Ishikawa (cell line): ENCODE measurements at regions not wholly inside any gene's neighbourhood (a gene's known extent, or its start where the extent isn't known, plus 50 kb on each side); places are given as distances from the start of the nearest gene placed in this dataset.

ENCODE experiments used
- CEBPB ChIP-seq: IDR thresholded peaks from 2 replicates; pipeline ENCODE4 v1.6.1; 2012
- CREB1 ChIP-seq: IDR thresholded peaks from 2 replicates; pipeline ENCODE4 v1.6.1; 2012; ENCODE audit warnings: low read depth
- EGR1 ChIP-seq: IDR thresholded peaks from 2 replicates; pipeline ENCODE4 v1.6.1; 2012
- EP300 ChIP-seq: IDR thresholded peaks from 2 replicates; pipeline ENCODE4 v1.6.1; 2012; ENCODE audit warnings: borderline replicate concordance
- FOXM1 ChIP-seq: IDR thresholded peaks from 2 replicates; pipeline ENCODE4 v1.6.1; 2012; ENCODE audit warnings: low read depth, borderline replicate concordance
- MAX ChIP-seq: IDR thresholded peaks from 2 replicates; pipeline ENCODE4 v1.6.1; 2012
- NFIC ChIP-seq: IDR thresholded peaks from 2 replicates; pipeline ENCODE4 v1.6.1; 2012
- RAD21 ChIP-seq: IDR thresholded peaks from 2 replicates; pipeline ENCODE4 v1.6.1; 2012; ENCODE audit warnings: low read depth
- REST ChIP-seq: IDR thresholded peaks from 2 replicates; pipeline ENCODE4 v1.6.1; 2012; ENCODE audit warnings: low read depth, mild to moderate bottlenecking
- TAF1 ChIP-seq: IDR thresholded peaks from 2 replicates; pipeline ENCODE4 v1.6.1; 2012; ENCODE audit warnings: low read depth, mild to moderate bottlenecking
- TCF12 ChIP-seq: IDR thresholded peaks from 2 replicates; pipeline ENCODE4 v1.6.1; 2012; ENCODE audit warnings: low read depth
- TEAD4 ChIP-seq: IDR thresholded peaks from 2 replicates; pipeline ENCODE4 v1.6.1; 2012
- USF1 ChIP-seq: IDR thresholded peaks from 2 replicates; pipeline ENCODE4 v1.6.1; 2012
- YY1 ChIP-seq: IDR thresholded peaks from 2 replicates; pipeline ENCODE4 v1.6.1; 2012; ENCODE audit warnings: low read depth
- ZBTB7A ChIP-seq: IDR thresholded peaks from 2 replicates; pipeline ENCODE4 v1.6.1; 2012; ENCODE audit warnings: low read depth

GRCh38 chr6:1461736-1462135, 72.4 kb downstream of the FOXF2 start:
- TF ChIP-seq TAF1 (no peak), MAX (no peak), EP300 (no peak), REST (no peak), TCF12 (no peak), TEAD4 (no peak), RAD21 (no peak), USF1 (no peak), ZBTB7A (no peak), FOXM1 (no peak), YY1 (no peak), EGR1 (no peak), NFIC (no peak), CEBPB (no peak), CREB1 (no peak)

GRCh38 chr6:1463275-1463674, 73.9 kb downstream of the FOXF2 start:
- TF ChIP-seq NFIC (no peak), TCF12 (no peak), CEBPB (no peak), EP300 (no peak), ZBTB7A (no peak), FOXM1 (no peak), EGR1 (no peak)

GRCh38 chr6:1463751-1464426, 74.5 kb downstream of the FOXF2 start:
- no peak for TF ChIP-seq CREB1
- TF ChIP-seq RAD21 = no peak
- no peak for TF ChIP-seq MAX
- TF ChIP-seq EGR1 = no peak
- no peak for TF ChIP-seq USF1
- TF ChIP-seq ZBTB7A = no peak
- no peak for TF ChIP-seq EP300
- no peak for TF ChIP-seq REST
- no peak for TF ChIP-seq CEBPB
- no peak for TF ChIP-seq YY1

GRCh38 chr6:1464781-1465370, 75.5 kb downstream of the FOXF2 start:
- no peak for TF ChIP-seq REST
- TF ChIP-seq TAF1 = no peak
- no peak for TF ChIP-seq ZBTB7A
- no peak for TF ChIP-seq YY1
- no peak for TF ChIP-seq FOXM1
- TF ChIP-seq MAX = no peak
- TF ChIP-seq TEAD4 = no peak
- no peak for TF ChIP-seq USF1
- TF ChIP-seq CEBPB = no peak
- TF ChIP-seq RAD21 = no peak
- no peak for TF ChIP-seq EGR1
- TF ChIP-seq CREB1 = no peak
- TF ChIP-seq NFIC = no peak
- no peak for TF ChIP-seq TCF12
- no peak for TF ChIP-seq EP300
